ENCODE measurements at regions not wholly inside any gene's neighbourhood (a gene's known extent, or its start where the extent isn't known, plus 50 kb on each side); places are given as distances from the start of the nearest gene placed in this dataset.

- ATAC-seq, result no peak
- TF ChIP-seq CTCF (IDR thresholded peaks at IDR 0.05), result no peak
- no peaks in the 10 kb centered on the region for H3K4me1 ChIP-seq
- H3K27ac ChIP-seq, result no peak overlapping the region
- WGBS, 3 donors, result 63 to 70% (median 68%) methylated on average over 2 of the region's 2 CpGs
- no peaks in the 10 kb centered on the region for H3K9me3 ChIP-seq
- no peaks in the 10 kb centered on the region for H3K36me3 ChIP-seq (ENCODE audit: insufficient read depth in 1 of 2, low read depth in 1 of 2)
- intact Hi-C loops (cut with DNase I), result no loop called here
- no peaks in the 10 kb centered on the region for H3K27me3 ChIP-seq (ENCODE audit: insufficient read depth in 3 of 3, low read length in 2 of 3)
- no peak for DNase-seq
- H3K4me3 ChIP-seq, result no peak overlapping the region
These were observed 1056.7 kb upstream of the FANCL start for GRCh38 chr2:59297816-59298215.

- Histone ChIP-seq H3K9me3 (no peaks in the 10 kb centered on the region), H3K27ac (no peak overlapping the region), H3K4me3 (no peak overlapping the region), H3K27me3 (ENCODE audit: insufficient read depth in 3 of 3, low read length in 2 of 3) (no peaks in the 10 kb centered on the region), H3K36me3 (ENCODE audit: insufficient read depth in 1 of 2, low read depth in 1 of 2) (no peaks in the 10 kb centered on the region), H3K4me1 (no peaks in the 10 kb centered on the region)
- ATAC-seq, result no peak
- DNase-seq, result no peak
- intact Hi-C loops (cut with DNase I), result no loop called here
- TF ChIP-seq CTCF (IDR thresholded peaks at IDR 0.05), result no peak
- 36 to 52% (median 51%) methylated on average over 2 of the region's 2 CpGs for WGBS, 3 donors
These were observed 1055.2 kb upstream of the FANCL start for GRCh38 chr2:59296279-59296678.

DNA sequence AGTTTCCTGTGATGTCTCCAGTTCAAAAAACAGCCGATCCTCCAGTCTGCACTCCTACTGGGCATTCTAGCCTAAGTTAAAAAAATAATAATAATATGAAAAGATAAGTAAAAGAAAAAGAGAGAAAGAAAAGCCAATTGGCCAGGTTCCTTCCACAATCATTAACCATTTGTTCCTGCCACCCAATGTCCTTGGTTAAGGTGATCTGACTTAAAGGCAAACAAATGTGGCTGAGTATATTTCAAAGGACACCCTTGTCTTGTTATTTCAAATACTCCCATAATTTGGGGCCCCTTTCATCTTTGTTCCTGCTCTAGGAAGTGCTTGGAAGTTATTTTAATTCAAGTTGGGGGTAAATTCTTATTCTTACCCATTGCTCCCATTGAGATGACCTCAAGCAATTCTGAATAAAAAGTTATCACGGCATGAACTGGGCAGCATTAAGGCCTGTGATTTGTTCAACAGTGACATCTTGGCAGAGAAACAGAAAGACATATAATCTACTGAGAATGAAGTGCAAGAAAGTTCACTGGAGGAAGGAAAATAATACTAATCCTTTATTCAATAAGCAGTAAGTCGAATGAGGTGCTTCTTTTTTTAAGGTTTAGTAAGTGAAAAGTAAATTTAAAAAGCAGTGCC, 1054.5 kb upstream of the FANCL start:
- no peak for TF ChIP-seq CTCF (IDR thresholded peaks at IDR 0.05)
- H3K4me1 ChIP-seq, result no peaks in the 10 kb centered on the region
- 39 to 44% (median 43%) methylated on average over 3 of the region's 3 CpGs for WGBS, 3 donors
- ATAC-seq (no peak), DNase-seq (no peak)
- no peaks in the 10 kb centered on the region for H3K9me3 ChIP-seq
- H3K4me3 ChIP-seq, result no peak overlapping the region
- no peaks in the 10 kb centered on the region for H3K27me3 ChIP-seq (ENCODE audit: insufficient read depth in 3 of 3, low read length in 2 of 3)
- no peaks in the 10 kb centered on the region for H3K36me3 ChIP-seq (ENCODE audit: insufficient read depth in 1 of 2, low read depth in 1 of 2)
- no peak overlapping the region for H3K27ac ChIP-seq
- intact Hi-C loops (cut with DNase I), result no loop called here

- peaks cover 0 to 13% (median 0%) of the 10 kb centered on the region in 3 donors for H3K27me3 ChIP-seq (ENCODE audit: insufficient read depth in 3 of 3, low read length in 2 of 3)
- no peaks in the 10 kb centered on the region for H3K4me1 ChIP-seq
- DNase-seq (no peak), ATAC-seq (no peak)
- no peak overlapping the region for H3K27ac ChIP-seq
- no peaks in the 10 kb centered on the region for H3K9me3 ChIP-seq
- 51 to 81% (median 66%) methylated on average over 2 of the region's 2 CpGs for whole genome bisulfite sequencing, 3 donors
- intact Hi-C loops (cut with DNase I), result no loop called here
- no peak overlapping the region for H3K4me3 ChIP-seq
- TF ChIP-seq CTCF (IDR thresholded peaks at IDR 0.05), result no peak
- no peaks in the 10 kb centered on the region for H3K36me3 ChIP-seq (ENCODE audit: insufficient read depth in 1 of 2, low read depth in 1 of 2)
These were observed 1047.6 kb upstream of the FANCL start for GRCh38 chr2:59288771-59289170.
